Large intestine (tissue), 3 donors: ENCODE measurements at regions not wholly inside any gene's neighbourhood (a gene's known extent, or its start where the extent isn't known, plus 50 kb on each side); places are given as distances from the start of the nearest gene placed in this dataset.

Experiments
- DNase-seq, 2 donors: peaks; one replicate each; pipeline versions ENCODE4 v3.0.0 to v3.0.0-alpha.2; 2013
- H3K27ac ChIP-seq: one replicate; pipeline ENCODE4 v1.5.1; 2013; ENCODE audit warnings: low read length
- H3K27me3 ChIP-seq: 2 replicates; pipeline ENCODE4 v1.6.1; 2013; ENCODE audit warnings: low read length; ENCODE audit not compliant: control insufficient read depth, insufficient read depth
- H3K36me3 ChIP-seq: 2 replicates; pipeline ENCODE4 v1.6.1; 2013; ENCODE audit warnings: low read length; ENCODE audit not compliant: control insufficient read depth, insufficient read depth
- H3K4me1 ChIP-seq: one replicate; pipeline ENCODE4 v1.6.1; 2013; ENCODE audit warnings: low read length; ENCODE audit not compliant: control insufficient read depth, insufficient read depth
- H3K4me3 ChIP-seq: one replicate; pipeline ENCODE4 v1.5.1; 2013; ENCODE audit warnings: low read length
- H3K9me3 ChIP-seq: one replicate; pipeline ENCODE4 v1.6.1; 2013; ENCODE audit warnings: mild to moderate bottlenecking, low read depth, low read length, moderate library complexity; ENCODE audit not compliant: control insufficient read depth
- WGBS: methylation state at CpG from one replicate; pipeline ENCODE4 v1.1.5; 2013; ENCODE audit warnings: low lambda C conversion rate; ENCODE audit not compliant: insufficient coverage; 5-methylcytosine and 5-hydroxymethylcytosine counted together

- Histone ChIP-seq H3K4me1 (no peaks in the 10 kb centered on the region), H3K36me3 (no peaks in the 10 kb centered on the region), H3K27ac (no peak overlapping the region), H3K9me3 (no peaks in the 10 kb centered on the region), H3K27me3 (no peaks in the 10 kb centered on the region), H3K4me3 (no peak overlapping the region)
- WGBS = no CpG with 5 or more reads among the region's 1 CpG
- no peak for DNase-seq
Observed at GRCh38 chr14:26265170-26265685, 332.6 kb downstream of the NOVA1 start.

GRCh38 chr14:26261368-26262122 is 336.3 kb downstream of the NOVA1 start:
- Histone ChIP-seq H3K36me3 (no peaks in the 10 kb centered on the region), H3K27me3 (no peaks in the 10 kb centered on the region), H3K27ac (no peak overlapping the region), H3K9me3 (no peaks in the 10 kb centered on the region), H3K4me3 (no peak overlapping the region), H3K4me1 (no peaks in the 10 kb centered on the region)
- no peak for DNase-seq
- no CpG with 5 or more reads among the region's 1 CpG for WGBS

GRCh38 chr14:26255213-26255612 is 342.6 kb downstream of the NOVA1 start:
- Histone ChIP-seq H3K4me3 (no peak overlapping the region), H3K36me3 (no peaks in the 10 kb centered on the region), H3K27me3 (no peaks in the 10 kb centered on the region), H3K4me1 (no peaks in the 10 kb centered on the region), H3K27ac (no peak overlapping the region), H3K9me3 (no peaks in the 10 kb centered on the region)
- 33% methylated on average over 2 of the region's 2 CpGs for WGBS
- peak; percentile 9 to 10 for DNase-seq

- Histone ChIP-seq H3K4me1 (no peaks in the 10 kb centered on the region), H3K27me3 (no peaks in the 10 kb centered on the region), H3K9me3 (no peaks in the 10 kb centered on the region), H3K36me3 (no peaks in the 10 kb centered on the region), H3K27ac (no peak overlapping the region), H3K4me3 (no peak overlapping the region)
- DNase-seq = no peak
Observed at GRCh38 chr14:26252176-26252575, 345.7 kb downstream of the NOVA1 start.

- no peak overlapping the region for H3K4me3 ChIP-seq
- 17% methylated on average over 1 of the region's 1 CpG for WGBS
- H3K36me3 ChIP-seq = no peaks in the 10 kb centered on the region
- H3K27ac ChIP-seq = no peak overlapping the region
- H3K4me1 ChIP-seq = no peaks in the 10 kb centered on the region
- DNase-seq = peak; percentile 1 to 13
- no peaks in the 10 kb centered on the region for H3K27me3 ChIP-seq
- no peaks in the 10 kb centered on the region for H3K9me3 ChIP-seq
Observed at GRCh38 chr14:26233118-26233517, 364.7 kb downstream of the NOVA1 start.

GRCh38 chr14:26218861-26219260 is 379.0 kb downstream of the NOVA1 start:
- Histone ChIP-seq H3K9me3 (no peaks in the 10 kb centered on the region), H3K36me3 (no peaks in the 10 kb centered on the region), H3K4me3 (no peak overlapping the region), H3K27ac (no peak overlapping the region), H3K4me1 (no peaks in the 10 kb centered on the region), H3K27me3 (no peaks in the 10 kb centered on the region)
- WGBS = 100% methylated on average over 1 of the region's 2 CpGs
- no peak for DNase-seq

- Histone ChIP-seq H3K4me1 (no peaks in the 10 kb centered on the region), H3K4me3 (no peak overlapping the region), H3K27ac (no peak overlapping the region), H3K9me3 (no peaks in the 10 kb centered on the region), H3K36me3 (no peaks in the 10 kb centered on the region), H3K27me3 (no peaks in the 10 kb centered on the region)
- DNase-seq = no peak
- 94% methylated on average over 2 of the region's 2 CpGs for WGBS
Observed at GRCh38 chr14:26217778-26218177, 380.1 kb downstream of the NOVA1 start.

GRCh38 chr14:26216786-26217185 is 381.0 kb downstream of the NOVA1 start:
- Histone ChIP-seq H3K36me3 (no peaks in the 10 kb centered on the region), H3K27me3 (no peaks in the 10 kb centered on the region), H3K9me3 (no peaks in the 10 kb centered on the region), H3K27ac (no peak overlapping the region), H3K4me1 (no peaks in the 10 kb centered on the region), H3K4me3 (no peak overlapping the region)
- 86% methylated on average over 1 of the region's 5 CpGs for WGBS
- no peak for DNase-seq

- H3K4me3 ChIP-seq = no peak overlapping the region
- 100% methylated on average over 1 of the region's 1 CpG for WGBS
- no peak for DNase-seq
Observed at GRCh38 chr14:26213846-26214575, 383.8 kb downstream of the NOVA1 start.

GRCh38 chr14:26209699-26210098 is 388.1 kb downstream of the NOVA1 start:
- no peak overlapping the region for H3K27ac ChIP-seq
- no peak overlapping the region for H3K4me3 ChIP-seq
- H3K36me3 ChIP-seq = no peaks in the 10 kb centered on the region
- no peaks in the 10 kb centered on the region for H3K9me3 ChIP-seq
- no peak for DNase-seq
- WGBS = 100% methylated on average over 2 of the region's 2 CpGs
- no peaks in the 10 kb centered on the region for H3K4me1 ChIP-seq
- peaks cover 12% of the 10 kb centered on the region for H3K27me3 ChIP-seq

More at GRCh38 chr14:26213846-26214575, 383.8 kb downstream of the NOVA1 start:
- no peaks in the 10 kb centered on the region for H3K36me3 ChIP-seq
- H3K27me3 ChIP-seq = no peaks in the 10 kb centered on the region
- no peaks in the 10 kb centered on the region for H3K9me3 ChIP-seq
- no peaks in the 10 kb centered on the region for H3K4me1 ChIP-seq
- no peak overlapping the region for H3K27ac ChIP-seq
